NCI-H1092 treated with DMSO at 0.1 percent for 48 hours (cell line): ENCODE measurements at regions not wholly inside any gene's neighbourhood (a gene's known extent, or its start where the extent isn't known, plus 50 kb on each side); places are given as distances from the start of the nearest gene placed in this dataset.

Experiments
- DNase-seq: peaks from one replicate; lab custom pipeline; 2025; lab: John Stamatoyannopoulos, UW

DNA sequence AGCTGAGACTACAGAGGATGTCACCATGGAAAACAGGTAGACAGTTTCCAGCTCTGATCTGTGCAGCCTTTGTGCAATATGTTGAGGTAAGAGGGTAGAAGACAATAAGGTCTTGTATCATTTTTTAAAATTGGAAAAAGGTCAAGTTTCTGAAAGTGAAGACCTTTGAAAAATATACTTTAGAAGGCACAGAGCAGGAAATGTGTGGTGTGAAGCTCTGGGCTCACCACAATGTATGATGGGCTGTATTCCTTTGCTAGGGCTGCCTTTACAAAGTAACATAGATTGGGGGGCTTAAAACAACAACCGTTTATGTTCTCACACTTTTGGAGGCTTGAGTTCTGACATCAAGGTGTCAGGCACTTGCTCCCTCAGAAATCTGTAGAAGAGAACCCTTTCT, 514.3 kb upstream of the JARID2 start:
- no peak for DNase-seq

DNA sequence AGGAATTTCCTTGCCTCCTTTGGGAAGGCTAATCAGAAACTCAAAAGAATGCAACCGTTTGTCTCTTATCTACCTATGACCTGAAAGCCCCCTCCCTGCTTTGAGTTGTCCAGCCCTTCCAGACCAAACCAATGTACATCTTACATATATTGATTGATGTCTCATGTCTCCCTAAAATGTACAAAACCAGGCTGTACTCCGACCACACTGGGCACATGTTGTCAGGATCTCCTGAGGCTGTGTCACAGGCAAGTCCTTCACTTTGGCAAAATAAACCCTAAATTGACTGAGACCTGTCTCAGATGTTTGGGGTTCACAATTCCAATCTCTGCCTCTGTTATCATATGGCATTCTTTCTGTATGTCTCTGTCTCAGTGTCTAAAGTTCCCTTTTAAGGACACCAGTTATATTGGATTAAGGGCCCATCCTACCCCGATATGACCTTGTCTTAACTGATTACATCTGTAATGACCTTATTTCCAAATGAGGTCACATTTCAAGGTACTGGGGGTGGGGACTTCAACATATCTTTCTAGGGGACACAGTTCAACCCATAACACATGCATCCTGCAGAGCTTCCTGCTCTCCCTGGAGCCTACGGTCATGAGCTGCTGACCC, 513.5 kb upstream of the JARID2 start:
- no peak for DNase-seq

DNA sequence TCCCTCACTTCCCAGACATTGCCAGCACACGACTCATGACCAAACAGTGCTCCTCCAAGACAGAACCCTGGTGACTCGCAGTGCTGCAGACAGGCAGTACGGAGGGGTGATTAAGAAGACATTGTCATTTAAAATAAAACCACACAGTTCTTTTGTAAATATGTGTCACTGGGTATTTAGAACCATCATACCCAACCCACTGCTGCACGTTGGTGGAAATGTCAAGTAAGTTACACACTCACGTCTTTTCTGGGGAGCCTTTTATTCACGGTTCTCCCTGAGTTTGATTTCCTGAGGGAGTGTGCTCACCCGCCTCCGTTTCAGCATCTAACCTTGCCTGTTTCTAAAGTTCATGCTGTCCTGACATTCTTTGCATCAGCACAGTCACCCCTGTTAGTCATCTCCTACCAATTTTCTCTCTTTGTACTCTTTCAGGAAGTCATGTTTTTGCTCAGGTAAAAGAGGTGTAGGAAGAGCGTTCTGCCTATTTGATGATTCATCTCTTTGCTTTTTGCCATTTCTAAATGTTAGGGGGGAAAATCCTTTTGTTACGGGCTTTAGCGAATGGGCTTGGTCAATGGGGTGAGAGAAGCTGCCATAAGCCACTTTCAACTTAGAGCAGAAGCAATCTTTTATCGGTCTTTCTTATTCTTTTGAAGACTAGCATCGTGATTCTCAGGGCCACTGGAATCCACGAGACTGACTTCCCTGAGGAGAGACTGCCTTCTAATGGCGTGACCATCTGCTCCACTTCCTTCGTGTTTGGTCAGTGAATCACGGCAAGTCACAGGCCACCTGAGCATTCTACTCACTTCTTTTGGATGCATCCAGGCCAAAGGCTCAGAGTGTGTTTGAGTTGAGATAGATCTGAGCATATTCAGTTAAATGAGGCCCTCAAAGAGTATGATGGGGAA, 512.8 kb upstream of the JARID2 start:
- no peak for DNase-seq

DNA sequence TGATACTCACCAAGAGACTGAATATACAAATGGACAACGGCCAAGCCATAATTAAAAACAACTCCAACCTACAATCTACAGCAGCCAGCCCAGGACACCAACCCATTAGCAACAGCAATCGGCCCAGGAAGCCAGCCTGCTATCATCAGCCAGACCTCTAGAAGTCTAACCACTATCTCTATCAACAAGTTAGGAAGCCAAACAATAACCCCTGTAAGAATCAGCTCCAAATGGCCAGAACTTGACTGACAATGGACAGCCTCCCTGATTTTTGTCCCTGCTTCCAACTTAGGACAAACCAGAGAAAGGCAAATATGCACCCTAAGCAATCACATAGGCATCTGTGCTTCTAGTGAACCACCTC, 511.8 kb upstream of the JARID2 start:
- DNase-seq, result no peak

DNA sequence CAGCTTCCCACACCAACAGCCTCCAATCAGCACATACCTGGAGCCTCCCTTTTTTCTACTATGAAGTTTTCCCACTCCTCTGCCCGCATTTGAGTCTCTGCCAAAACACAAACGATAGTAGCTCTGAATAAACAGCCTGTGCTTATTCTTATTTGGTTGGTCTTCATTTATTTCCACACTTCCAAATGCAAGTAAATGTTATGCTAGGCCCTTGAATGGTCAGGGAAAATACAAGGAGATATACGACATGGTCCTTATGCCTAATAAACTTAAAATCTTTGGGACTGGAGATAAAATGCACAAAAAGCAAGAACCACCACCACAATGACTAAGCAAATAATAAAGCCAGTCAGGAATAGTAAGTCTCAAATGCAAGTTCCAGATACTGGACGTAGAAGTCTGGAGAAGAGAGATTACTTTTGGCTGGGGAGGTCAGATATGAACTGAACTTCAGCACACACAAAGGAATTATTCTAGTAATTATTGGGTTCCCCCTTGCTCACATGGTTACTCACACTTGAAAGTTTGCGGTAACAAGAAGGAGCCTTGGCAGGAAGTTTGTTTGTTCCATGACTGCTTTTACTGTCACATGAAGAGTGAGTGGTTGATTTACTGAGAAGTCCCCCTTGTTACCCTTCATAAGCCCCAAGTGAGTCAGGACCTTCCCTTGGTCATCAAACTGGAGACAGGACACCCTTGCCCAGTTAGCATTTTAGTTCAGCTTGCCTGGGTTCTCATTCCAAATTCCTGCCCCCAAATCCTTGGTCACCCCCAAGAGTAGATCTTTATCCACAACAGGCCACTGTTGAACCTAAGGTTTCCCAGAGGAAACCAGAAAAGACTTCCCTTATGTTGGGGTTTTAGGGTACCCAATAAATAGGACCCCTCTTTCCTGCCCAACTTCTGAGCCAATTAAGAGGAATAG, 511.2 kb upstream of the JARID2 start:
- no peak for DNase-seq

DNA sequence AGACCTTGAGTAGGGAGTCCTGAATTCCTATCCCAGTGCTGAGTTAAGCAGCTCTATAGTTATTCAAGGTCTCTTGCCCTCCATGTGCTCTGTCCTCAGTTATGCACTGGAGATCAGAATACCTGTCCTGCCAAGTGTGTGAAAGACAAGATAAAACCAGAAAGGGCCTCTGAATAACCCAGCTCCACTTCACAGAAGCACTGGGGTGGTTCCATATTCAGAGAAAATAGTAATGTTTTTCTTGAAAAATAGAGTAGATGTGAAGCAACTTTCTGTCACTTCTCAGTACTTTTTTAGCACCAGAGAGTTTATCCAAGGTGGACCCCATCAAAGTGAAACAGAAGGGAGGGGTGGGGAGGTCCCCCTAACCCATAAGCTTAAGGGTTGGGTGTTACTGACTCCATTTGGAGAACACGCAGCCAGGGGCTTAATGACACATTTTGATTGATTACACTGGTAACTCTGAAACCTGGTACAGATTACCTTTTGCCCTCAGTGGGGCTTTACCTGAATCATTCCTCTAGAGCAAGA, 509.8 kb upstream of the JARID2 start:
- DNase-seq, result no peak

DNA sequence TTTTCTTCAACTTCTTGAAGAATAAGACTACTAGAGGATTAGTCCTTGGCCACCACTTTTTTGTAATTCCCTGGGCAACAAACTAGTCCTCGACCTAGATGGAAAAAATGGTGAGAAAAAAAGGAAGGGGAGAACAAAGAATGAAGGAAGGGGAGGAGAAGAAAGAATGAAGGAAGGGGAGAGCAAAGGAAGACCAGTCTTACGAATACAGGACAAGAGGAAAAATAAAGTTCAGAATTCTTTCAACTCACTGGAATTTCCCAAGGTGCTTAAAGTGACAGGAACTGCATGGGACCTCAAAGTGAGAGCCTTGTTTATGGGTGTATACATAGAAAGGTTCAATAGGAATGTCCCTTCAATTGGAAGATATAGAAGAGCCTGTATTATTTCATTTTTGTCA, 509.3 kb upstream of the JARID2 start:
- DNase-seq, result no peak

DNA sequence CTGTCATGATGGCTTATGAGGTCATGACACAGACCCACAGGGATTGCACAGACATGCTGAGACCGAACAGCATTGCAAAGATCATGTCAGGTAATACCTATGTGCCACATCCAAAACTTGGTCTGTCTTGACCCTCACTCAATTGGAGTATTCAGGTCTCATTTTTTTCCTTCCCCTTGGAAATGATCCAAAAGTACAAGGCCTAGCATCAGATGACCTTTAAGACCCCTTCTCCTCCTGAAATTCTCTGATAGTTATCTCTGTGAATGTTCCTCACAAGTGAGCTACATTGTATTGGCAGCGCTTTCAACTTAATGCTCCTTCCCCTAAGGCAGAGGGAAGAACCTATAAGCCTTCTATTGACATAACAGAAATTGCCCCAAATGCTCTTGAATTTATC, 507.4 kb upstream of the JARID2 start:
- DNase-seq, result no peak

DNA sequence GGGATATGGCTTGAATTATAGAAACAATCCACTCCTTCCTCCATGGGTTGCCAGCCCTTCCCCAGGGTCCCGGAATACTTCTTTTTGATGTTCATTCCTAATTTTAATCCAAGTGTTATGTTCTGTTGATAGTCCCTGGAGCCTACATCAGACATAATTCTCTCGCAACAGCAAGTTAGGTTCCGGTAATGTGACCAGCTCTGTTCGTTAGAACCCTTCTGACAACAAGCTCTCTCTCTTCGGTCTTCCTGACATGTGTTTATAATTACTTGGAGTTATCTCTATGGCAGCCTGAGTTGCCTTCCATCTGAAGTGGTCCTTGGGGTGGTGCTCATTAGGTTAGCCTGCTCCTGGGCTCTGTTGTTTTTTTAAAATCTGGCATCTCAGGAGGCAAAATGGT, 506.9 kb upstream of the JARID2 start:
- DNase-seq, result no peak

DNA sequence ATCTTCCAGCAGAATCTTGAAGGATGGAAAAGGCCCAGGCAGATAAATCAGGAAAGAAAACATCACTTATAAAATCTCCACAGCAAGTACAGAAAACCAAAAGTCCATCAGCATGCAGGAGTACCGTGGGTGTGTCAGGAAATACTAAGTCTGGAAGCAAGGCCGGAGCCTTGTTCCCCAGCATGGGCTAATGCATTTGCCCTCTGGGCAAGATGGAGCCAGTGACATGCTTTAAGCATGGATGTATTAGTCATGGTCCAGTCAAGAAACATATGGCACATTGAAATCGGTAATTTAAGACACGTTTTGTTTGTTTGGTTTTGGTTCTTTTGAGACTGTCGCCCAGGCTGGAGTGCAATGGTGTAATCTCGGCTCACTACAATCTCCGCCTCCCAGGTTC, 506.0 kb upstream of the JARID2 start:
- no peak for DNase-seq

DNA sequence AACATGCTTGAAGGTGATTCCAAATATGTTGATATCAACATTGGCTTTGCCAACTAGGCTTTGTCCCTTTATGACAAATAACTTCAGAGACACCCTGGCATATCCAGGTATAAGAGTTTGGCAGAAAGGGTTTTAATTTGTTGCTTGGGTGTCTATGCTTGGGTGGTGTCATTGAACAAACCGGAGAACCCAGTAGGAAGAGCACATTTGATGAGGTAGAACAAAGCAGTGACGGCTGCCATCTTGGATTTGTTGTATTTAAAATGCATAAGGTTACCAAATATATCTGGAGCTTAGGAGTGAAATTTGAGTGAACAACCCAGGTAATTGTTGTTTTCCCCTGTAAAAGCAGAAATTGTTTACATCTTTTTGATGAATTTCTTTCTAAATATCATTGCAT, 503.7 kb upstream of the JARID2 start:
- no peak for DNase-seq

DNA sequence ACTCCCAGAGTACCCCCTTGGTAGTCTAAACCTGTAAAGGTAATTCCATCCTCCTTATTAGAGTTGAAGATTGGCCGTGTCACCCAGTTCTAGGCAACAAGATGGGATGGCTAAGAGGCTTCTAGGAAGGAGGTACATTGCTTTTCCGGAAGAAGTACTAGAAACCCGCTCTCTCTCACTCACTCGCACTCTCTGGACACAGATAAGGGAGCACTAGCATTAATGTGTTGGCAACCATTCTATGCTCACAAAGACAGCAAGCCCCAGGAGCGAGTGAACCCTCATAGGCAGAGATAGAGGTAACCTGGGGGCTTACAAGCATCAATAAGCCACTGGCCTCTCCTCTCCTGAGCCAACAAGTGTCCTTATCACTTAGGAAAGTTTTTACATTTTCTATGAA, 503.2 kb upstream of the JARID2 start:
- DNase-seq, result no peak

DNA sequence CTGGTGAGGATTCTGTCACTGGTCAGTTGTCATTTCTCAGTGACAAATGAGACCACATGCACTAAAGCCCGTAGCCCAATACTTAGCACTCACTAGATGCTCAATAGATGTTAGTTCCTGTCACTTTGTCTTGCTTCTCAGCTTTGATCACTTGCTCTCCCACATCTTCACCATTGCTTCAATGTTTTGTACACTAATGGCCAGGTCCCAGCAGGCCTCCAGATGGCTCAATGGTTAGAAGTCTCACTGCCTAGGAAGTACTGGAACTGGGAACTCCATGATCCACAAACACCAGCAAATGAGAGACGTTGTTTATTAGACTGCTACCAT, 502.8 kb upstream of the JARID2 start:
- DNase-seq, result no peak

DNA sequence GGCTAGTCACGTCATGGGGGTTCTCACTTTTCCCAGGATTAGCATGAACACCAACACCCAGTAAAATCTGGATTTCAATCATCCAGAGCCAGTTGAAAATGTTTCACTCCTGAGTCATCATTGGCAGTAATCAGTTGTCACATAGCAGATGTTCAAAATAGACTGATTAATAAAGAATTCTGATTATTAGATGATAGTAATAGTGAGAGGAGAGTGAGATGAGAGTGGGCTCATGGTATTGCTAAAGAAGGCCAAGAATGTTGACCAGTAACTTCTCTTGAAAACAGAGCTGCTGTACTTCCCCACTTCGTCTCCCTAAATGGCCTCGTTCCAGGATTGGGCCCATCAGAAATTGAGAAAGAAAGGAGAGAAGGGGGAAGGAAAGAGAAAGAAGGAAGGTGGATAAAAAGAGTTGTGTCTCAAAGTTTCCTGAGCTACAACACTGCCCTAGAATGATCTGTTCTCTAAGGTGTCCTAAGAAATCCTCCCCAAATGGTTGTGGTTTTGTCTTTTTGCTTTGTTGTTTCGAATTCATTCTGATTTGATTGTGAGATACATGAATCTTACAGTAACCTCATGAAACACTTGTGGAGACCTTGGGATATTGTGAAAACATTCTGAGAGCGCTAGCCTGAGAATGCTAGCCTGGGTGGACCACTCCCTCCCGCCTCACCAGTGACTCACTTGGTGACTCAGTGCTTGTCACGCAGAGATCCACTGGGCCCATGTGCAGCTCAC, 502.2 kb upstream of the JARID2 start:
- no peak for DNase-seq

DNA sequence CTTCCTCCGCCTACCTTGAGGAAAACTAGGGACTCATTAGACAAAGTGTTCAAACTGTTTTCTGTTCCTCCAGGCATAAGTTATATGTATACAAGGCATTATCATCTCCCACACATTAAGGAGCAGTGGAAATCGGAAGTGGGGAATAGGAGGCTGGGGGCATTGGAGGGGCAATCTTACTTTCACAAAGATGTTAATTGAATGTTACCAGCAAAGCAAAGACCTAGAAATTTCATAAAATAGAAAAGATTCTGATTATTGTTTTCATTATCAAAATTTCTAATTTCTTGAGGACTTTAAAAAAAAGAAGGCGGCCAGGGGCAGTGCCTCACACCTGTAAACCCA, 501.7 kb upstream of the JARID2 start:
- no peak for DNase-seq

DNA sequence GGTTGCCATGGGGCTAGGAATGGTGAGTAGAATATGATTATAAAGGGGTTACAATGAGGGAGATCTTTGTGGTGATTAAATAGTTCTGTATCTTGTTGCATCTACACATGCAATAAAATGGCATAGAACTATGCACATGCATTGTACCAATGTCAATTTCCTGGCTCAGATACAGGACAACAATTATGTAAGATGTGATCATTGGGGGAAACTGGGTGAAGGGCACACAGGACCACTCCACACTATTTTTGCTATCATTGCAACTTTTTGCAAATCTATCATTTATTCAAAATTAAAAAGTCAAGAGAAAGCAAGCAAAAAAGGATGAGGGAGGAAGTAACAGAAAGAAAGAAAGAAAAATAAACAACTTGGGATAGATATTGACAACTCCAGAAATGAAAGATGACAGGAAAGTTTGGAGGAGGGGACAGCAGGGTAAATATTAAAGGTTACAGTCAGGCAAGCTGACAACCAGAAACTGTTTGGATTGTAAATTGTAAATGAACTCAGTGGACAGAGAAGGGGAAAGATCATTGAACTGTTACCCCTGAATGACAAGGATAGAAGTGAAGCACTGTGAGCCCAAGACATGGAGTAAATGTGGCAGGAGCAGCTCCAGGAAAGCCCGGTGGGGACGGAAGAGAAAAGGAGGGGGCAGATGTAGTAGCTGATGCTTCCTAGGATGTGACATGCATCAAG, 499.6 kb upstream of the JARID2 start:
- DNase-seq, result no peak

DNA sequence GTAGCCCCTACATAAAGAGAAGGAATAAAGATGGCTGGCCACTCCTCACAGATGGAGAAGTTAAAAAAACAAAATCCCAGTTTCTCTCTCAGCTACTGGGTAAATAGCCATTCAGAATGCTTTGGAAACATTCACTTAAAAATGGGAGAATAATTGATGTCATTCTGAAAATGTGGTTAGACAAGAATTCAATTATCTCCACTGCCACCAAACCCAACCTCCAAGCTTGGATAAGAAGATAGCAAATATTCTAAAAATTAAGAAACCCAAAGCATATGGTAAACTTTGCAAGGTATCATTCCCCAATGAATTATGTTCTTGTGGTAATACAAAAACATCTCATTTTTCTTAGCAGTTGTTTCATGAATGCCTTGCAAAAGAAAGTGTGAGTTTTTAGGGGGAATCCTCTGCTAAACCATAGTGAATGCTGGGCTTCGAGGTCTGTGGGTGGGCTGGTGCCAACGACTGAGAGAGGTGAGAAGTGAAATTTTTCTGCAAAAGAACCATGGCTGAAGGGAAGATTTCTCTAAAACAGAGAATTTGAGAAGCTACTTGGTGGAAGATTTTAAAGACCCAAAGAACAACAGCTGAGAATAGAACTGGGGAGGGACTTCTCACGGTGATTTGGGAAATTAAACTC, 497.9 kb upstream of the JARID2 start:
- DNase-seq, result no peak

DNA sequence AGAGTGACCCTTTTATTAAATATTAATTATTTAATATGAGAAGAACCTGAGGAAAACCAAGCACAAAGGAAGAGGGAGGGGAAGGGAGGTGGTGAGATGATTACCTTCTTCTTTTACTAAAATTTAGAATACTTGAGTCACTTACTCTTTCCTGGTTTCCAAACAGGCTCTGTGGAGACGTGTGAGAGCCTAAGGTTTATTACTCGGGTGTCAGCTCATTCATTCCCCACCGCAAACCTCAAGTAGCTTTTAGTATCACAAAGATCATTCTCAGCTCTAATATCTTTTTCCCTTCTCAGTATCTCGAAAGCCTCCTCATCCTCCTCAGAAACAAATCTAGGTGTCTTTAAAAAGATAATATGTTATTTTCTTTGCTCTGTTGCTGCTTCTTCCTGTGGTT, 497.2 kb upstream of the JARID2 start:
- DNase-seq, result no peak

DNA sequence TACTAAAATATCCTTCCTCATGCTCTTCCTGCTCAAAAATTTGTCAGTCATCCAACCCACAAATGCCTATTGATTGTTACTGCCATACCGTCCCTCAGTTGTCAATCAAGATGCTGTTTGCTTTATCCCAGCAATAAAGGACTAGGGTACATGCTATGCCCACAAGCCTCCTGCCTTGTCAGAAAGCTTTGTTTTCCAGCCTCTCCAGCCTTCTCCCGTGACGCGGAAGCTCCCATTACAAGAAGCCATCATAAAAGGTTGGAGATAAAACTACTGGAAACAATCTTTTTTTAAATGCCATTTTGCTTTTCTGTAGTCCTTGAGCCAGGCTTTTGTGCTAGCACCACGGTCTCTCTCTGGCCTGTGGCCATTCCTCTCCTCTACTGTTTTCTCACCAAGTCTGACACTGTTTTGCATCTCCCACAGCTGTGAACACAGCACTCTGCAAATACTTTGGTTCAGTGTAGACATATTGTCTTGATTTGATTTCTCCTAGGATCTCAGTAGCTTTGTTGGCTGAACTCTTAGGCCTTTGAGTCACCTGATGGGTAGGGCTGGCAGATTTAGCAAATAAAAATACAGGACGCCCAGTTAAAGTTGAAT, 495.7 kb upstream of the JARID2 start:
- no peak for DNase-seq

DNA sequence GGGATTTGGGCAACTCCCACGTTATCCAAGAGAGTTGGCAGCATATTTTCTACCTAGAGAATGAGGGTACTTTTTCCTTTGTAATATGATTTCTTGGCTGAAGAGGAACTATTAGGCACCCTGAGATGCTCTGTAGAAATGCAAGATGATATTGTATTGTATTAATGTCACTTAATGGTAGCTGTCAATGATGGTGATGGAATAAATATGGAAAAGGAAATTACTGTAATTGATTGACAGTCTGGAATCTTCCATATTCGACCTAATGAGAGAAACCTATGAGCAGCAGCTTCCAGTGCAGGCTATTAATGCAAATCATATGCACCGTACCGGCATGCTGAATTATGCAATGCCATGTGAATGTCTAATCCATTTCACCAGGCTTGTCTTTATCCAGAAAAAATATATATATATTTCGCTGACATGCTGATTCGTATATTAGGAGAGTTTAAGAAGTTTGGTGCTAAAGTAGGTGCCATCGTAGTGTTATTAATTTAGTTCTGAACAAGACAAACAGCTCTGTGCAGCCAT, 494.2 kb upstream of the JARID2 start:
- no peak for DNase-seq
